H1 (cell line): ENCODE measurements at regions not wholly inside any gene's neighbourhood (a gene's known extent, or its start where the extent isn't known, plus 50 kb on each side); places are given as distances from the start of the nearest gene placed in this dataset.

Experiments used
- CREB1 ChIP-seq: IDR thresholded peaks from 2 replicates; pipeline ENCODE4 v1.6.1; 2012; ENCODE audit warnings: inconsistent platforms
- CTCF ChIP-seq, 3 experiments: IDR thresholded peaks; 1 replicate in 2 of 3; 2 replicates in 1 of 3; pipeline versions ENCODE4 v1.5.1 to v1.6.1; 2011; ENCODE audit warnings: low read length in 3 of 3, mild to moderate bottlenecking in 3 of 3, inconsistent platforms in 2 of 3, low read depth in 1 of 3, moderate library complexity in 1 of 3; ENCODE audit not compliant: insufficient read depth in 1 of 3; ENCODE audit errors: control extremely low read depth in 1 of 3
- YY1 ChIP-seq: IDR thresholded peaks from 2 replicates; pipeline ENCODE4 v1.6.1; 2011; ENCODE audit warnings: low read depth, mild to moderate bottlenecking, low read length

GRCh38 chr6:113491376-113491775 lies 365.8 kb upstream of the MARCKS start (continued):
- no peak for TF ChIP-seq CREB1
- no peak for TF ChIP-seq CTCF (IDR thresholded peaks at IDR 0.05; ENCODE audit: control extremely low read depth in 1 of 3, insufficient read depth in 1 of 3, low read depth in 1 of 3, low read length in 3 of 3)
- no peak for TF ChIP-seq YY1
